Inflammatory macrophage treated with lipopolysaccharide for 1 hour (primary cell): ENCODE measurements at regions not wholly inside any gene's neighbourhood (a gene's known extent, or its start where the extent isn't known, plus 50 kb on each side); places are given as distances from the start of the nearest gene placed in this dataset.
"Not testable (repeated sequence)": the region's sequence is repeated elsewhere in the genome, so short reads cannot be mapped to it uniquely, and the experiment has no call there.

Source experiments
- DNase-seq, 2 donors: peaks; one replicate each; pipeline ENCODE4 v3.0.0-alpha.2; 2020 to 2022

DNA sequence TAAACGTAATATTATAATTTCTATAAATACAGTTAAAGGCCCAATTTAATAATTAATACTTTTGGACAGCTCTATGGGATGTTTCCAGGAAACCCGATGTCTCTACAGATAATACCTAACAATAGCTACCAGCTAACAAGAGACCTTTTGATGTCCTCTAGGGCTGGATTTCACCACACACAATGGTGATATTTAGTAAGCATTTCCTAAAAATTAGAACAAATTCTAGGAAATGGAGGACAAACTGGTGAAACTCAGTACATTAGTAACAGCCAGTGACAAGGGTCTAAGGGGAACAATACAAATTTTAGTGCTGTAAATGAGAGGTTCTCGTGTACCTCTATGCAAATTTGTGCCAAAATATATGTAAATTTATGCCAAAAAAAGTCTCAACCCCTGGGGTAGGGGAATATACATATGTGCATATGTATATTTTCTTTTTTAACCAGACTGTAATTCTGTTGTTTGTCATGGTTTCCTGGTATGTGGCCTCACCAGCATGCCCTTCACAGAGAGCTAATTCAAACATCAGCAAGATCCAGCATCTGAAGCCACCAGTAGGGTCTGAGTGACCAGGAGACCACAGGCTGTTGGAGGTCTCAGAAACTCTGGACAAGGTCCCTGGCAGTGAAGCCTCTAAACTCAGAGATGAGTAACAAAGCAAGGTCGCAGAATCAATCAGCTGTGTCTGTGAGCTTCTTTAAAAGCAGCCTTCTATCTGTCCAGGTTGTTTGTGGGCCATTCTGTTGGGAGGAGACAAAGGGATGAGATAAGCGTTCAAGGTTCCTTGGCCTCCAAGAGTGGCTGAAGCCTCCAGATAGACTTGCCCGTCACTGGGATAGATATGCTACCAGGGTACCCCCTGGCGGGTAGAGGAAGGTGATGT, 235.1 kb upstream of the RREB1 start:
- peak in 1 of 2 donors; percentile 59 for DNase-seq

DNA sequence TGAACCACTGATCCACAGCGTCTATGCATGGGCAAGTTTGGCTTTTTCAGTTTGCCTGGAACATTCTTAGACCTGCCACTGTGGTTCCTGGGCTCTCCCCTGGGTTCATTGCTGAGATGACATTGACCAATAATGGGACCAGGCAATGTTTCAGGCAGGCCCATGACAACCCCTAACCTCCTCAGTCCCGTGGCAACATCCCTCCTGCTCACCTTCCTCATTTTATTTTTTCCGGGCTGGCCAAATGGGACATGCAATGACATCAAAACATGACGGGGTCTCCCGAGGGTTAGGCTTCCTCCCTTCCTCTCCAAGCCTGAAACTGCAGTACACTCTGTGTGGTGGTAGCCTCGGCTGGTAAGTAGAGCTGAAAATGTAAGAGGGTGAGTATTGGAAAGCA, 234.0 kb upstream of the RREB1 start:
- peak in 1 of 2 donors; percentile 57 for DNase-seq

DNA sequence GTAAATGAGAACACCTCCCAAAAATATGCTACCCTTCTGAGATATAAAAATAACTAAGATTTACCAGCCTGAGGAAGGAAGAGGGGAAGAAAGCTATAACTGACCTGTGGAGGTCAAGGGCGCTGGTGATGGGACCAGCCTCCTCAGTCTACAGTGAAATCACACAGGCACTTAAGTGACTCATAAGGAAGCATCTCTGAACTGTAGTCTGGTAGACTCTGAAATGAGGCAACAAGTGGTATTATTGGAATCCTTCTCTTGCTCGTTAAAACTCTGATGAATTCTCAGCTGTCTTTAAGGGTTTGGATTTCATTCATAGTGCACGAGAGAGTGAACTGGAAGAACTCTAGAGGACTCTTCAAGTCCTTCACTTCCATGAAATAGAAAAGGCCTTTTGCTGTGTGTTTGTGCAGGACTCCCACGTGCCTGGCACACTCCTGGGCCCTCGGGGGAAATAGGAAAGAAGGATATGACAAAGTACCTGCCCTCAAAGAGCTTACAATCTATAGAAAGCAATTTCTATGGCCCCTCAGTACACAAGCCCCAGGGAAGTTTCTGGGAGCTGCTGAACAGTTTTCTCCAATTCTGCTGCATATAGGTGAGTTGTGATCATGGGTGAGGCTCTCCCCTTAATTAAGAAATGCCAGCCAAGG, 231.8 kb upstream of the RREB1 start:
- peak; percentile 79 to 95 for DNase-seq

DNA sequence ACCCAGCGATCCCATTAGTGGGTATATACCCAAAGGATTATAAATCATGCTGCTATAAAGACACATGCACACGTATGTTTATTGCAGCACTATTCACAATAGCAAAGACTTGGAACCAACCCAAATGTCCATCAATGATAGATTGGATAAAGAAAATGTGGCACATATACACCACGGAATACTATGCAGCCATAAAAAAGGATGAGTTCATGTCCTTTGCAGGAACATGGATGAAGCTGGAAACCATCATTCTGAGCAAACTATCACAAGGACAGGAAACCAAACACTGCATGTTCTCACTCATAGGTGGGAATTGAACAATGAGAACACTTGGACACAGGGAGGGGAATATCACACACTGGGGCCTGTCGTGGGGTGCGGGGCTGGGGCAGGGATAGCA, 230.0 kb upstream of the RREB1 start:
- not testable (repeated sequence) for DNase-seq

DNA sequence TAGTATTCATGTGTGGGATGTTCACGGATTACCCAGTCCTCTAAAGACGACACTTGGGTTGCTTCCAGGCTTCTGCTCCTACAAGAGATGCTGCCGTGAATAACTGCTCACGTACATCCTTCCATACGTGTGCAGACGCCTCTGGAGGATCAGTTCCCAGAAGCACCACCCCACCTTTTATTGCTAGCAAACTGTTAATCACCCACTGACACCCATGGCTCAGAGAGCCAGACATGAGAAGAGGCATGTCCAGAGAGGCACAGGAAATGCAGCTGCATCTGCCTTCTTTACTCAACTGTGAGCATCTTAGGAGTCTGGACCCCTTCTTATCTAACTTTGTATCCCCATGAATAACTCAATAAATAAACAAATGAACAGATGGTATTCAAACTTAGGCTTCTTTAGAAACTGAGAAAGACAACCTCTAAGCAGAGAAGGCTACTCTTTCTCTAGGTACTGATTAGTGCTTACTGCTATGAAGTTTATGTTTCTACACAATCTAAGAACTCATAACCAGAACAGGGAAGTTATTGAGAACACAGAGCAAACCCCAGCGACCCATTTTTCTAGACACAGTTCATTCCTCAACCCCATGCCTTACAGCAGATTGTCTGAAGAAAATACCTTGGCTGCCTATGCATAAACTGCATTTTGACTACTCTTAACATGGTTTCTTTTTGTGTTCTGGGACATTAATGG, 228.7 kb upstream of the RREB1 start:
- no peak for DNase-seq

DNA sequence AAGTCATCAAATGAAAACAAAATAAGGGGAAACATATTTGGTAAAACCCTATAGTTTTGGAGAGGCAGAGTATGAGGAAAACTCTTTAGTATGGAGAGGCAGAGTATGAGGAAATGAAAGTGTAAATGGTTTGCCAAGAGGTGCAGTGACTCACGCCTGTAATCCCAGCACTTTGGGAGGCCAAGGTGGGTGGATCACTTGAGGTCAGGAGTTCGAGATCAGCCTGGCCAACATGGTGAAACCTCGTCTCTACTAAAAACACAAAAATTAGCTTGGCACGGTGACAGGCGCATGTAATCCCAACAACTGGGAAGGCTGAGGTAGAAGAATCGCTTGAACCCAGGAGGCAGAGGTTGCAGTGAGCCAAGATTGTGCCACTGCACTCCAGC, 228.2 kb upstream of the RREB1 start:
- DNase-seq: peak; percentile 62 to 80

DNA sequence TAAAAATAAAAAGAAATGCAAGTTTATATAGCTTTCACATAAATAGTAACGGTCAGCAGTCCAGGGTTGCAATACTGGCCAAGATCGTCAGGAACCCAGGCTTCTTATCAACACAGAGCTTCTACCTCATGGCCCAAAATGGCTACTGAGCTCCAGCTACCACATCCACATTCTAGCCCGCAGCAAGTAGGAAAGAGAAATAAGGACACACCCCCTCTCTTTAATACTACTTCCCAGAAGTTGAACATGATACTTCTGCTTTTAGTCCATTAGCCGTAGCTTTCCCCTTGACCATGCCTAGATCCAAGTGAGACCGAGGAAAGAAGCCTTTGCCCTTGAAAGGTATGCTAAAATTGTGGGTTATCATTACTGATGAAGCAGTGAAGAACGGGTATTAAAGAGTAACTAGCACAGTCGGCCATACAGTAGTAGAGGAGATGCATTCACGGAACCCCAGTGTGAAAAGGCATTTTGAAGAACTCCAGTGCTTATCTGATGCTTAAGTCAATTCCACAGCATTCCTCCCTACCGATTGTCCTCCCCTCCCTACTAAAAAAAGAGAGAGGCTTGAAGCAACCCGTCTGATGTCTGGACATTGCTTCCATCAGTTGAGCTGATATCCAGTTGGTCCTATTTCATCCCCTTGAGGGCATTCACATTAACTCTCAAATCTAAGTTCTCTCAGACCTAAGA, 226.9 kb upstream of the RREB1 start:
- peak; percentile 48 to 60 for DNase-seq

DNA sequence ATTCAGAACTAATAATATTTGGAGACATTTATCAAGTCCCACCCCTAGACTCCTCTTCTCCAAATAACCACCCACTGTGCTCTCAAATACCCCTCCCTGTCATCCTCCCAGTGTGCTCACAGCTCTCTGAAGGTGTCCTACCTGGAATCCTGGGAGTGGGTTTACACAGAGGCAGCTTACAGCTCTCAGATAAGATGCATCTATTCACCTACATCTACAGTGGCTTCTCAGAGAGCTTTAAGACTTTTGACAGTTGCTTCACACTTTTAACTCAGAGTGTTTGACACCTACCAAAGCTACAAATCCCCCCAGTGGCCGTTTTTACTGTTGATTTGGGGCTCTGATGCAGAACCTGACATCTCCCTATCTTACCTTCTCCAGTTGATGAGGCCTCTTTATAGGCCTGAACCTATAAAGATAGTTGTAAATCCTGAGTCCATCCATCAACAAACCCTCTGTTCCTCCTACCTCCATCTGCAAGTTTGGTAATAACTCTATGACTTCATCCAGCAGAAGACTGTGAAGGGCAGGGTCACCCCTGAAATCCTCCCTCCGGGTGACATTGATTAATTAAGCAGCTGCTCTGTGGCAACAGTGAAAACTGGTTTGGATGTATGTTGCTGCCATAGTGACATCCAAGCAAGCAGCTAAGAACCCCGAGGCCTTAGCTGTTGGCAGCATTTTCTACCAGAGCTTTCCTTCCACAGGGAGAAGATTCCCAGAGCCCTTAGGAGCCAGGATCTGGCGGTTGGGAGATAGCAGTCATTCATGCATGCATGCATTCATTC, 226.1 kb upstream of the RREB1 start:
- peak; percentile 42 to 69 for DNase-seq

DNA sequence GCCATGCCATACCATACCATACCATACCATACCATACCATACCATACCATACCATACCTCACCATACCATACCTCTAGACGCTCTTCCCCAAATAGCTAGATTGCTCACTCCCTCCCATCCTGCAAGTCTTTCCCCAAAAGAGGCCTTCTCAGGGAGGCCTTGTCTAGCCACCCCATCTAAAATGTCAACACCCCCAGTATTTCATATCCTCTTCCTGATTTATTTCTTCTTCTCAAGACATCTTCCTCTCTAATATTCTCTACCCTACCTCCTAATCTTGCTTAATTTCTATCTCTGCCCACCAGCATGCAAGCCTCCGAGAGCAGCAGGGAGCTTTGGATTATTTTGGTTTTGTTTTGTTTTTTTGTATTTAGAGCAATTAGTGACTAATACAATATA, 225.2 kb upstream of the RREB1 start:
- no peak for DNase-seq

DNA sequence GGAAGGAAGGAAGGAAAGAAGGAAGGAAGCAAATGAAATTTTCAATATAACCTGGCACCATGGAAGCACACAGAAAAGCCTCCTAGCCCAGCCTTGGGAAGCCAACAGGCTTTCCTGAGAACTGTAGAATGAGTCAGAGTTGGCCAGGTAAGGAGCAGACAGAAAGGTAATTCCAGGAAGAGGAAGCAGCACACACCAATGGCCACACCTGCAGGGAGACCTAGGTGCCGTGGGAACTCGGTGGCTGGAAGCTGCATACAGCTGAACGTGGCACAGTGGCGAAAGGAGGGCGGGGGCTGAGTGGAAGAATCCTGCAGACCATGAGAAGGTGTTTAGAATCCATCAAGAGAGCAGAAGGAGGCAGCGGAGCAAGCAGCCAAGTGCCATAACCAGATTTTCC, 224.8 kb upstream of the RREB1 start:
- no peak for DNase-seq

DNA sequence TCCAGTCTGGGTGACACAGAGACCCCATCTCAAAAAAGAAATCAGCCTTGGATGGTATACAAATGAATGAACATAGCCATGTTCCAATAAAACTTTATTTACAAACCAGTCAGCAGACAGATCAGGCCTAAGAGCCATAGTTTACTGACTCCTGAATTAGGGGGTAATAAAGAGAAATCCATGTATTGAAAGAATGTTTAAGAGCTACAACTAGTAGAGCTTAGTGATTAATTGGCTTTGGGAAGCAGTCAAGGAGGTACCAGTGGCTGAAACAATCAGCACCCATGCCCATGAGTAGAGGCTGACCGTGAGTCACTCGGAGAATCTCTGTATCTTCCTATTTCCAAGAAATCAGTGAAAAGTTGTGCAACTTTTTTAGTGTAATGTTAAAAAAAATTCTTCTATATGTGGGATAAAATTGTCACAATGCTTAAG, 223.6 kb upstream of the RREB1 start:
- peak; percentile 92 to 94 for DNase-seq

DNA sequence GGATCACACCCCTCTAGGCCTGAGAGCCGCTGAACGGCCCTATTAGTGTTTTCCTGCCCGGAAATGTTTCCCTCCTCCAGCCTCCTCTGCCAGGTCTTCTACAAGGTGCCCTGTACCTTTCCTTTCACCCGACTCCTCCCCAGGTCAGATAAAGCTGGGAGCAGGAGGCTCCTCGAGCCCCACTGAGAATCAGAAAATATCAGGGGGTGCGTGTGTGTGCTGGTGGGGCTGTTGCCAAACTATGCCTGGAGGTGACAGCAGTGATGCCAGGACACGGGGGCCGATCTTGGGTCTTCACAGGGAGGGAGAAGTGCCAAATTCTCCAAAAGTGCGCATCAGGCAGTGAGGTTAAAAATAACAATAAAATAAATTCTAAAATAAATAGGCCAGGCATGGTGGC, 222.8 kb upstream of the RREB1 start:
- DNase-seq: no peak

DNA sequence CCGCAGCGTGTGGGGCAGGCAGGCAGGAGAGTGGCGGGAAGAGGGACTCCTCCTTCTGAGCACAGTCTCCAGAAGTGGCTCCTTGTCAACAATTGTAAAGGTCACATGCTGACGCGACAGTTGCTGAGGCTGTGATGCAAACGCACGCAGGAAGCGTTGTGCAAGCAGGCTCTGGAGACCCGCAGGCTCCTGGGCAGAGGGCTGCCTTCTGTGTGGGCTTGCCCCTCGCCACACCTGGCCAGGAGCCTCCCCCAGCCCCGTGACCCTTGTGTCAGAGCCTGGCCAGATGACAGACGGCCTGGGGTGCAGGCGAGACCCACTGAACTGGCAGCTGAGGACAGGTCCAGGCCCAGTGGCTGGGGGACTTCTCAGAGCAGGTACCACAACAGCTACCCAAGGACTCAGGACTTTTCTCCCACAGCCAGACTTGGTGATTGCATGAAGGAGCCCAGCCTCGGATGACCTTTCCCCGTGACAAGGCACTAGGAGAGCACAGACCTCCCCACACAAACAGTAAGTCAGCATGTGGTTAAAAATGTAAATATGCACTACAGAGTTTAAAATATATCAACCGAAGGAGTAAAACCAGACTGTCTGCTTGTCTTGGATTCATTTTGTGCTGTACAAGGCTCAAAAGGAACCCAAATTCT, 222.1 kb upstream of the RREB1 start:
- peak; percentile 73 to 78 for DNase-seq

DNA sequence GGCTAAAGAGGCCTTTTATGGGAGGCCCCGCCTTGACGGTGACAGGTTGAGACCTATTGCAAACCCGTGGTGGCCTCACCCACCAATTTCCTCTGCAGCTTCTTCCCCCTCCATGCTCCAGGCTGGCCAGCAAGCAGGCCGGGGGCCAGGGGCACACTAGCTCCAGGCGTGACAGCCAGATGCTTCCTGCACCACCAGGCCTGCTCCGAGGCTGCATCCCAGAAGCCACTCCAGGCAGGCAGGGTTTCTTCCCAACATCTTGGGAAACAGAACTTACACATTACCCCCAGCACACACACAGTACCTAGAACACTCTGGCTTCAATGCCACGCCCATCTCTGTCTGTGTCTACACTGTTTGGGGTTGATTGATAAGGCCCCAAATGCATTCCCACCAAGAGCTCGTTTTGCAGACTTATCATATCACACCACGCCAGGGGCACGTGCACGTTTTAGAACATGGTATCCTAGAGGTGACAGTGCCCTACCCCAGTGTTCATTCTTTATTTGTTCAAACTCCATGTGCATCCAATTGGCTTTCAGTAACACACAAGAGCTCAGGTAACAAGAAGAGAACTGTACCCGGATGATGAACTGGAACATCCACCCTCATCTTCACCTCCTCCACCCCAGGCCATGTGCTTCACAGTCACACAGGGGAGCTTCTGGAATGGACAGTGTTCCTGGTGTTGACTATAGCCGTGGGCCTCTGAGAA, 221.4 kb upstream of the RREB1 start:
- peak; percentile 41 to 44 for DNase-seq

DNA sequence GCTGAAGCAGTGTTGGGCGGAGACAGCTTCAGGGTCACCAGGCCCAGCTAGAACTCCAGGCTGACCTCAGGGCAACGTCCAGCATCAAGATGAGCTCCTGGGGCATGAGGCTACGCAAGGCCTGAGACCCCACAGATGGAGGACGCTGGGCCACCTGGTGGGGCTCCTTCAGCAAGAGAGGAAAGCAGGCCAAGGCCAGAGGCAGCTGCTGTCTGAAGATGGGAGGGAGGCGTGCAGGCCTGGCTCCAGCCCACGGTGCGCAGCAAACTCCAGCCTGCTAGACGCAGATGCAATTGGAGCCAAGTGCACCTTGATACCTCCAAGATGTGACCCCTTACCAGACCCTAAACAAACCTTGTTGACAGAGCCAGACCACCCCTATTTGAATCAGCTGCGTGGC, 220.9 kb upstream of the RREB1 start:
- no peak for DNase-seq

DNA sequence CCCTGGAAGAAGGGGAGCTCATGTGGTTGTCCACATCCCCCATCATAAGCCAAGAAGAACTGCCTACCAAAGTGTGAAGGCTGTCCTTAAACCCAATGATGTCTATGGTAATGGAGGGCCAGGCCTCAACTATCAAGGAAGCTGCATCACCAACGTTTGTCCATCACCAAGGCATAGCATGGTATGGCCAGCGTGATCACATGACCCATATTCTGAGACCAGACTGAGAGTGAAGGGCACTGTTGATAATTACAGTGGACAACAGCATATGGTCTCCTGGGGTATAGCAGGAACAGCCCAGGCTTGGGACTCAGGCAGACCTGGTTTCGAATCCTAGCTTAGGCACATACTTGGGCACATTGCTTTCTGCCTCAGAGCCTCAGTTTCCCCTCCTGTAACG, 218.2 kb upstream of the RREB1 start:
- DNase-seq: no peak

DNA sequence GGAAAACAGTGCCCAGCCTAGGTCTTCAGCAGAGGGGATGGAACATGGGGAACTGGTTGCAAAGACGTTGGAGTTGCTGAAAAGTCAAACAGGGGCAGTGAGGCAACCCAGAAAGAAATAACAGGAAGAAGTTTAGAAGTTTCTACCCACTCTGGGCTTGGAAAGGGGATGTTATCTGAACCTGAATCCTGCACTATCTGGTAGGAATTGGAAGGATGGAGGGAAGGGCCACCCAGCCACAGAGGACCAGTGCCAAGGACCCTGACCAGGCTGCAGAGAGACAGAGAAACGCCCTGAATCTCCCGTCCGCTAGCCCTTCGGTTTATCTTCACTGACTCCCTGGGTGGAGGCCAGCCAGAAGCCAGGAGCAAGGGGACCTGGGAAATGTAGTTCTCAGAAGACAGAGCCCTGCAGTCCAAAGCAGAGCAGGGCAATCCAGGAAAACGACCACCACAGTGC, 217.3 kb upstream of the RREB1 start:
- peak; percentile 68 to 69 for DNase-seq

DNA sequence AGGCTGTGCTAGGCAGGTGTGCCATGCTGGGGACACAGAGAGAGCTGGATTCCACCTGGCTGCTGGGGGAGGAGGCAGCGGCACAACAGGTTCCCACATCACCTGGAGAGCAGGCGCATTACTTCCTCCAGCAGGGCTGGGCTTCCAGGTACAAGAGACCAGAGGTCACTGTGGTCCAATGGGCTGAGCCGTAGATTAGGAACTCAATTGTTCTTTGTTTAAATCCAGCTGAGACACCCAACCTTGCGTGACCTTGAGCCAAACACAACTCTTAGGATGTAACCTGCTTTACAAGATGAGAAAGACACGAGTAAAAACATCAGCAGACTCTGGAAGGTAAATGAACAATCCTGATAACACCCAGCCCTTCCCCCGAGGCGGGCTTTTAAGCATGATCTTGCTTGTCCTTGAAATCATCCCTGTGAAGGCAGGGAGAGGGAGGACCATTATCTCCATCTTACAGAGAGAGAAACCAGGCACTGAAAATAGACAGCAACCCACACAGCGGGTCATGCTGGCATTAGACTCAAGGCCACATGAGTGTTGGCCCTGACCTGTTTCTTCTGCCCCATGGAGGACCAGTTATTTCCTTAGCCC, 216.5 kb upstream of the RREB1 start:
- peak in 1 of 2 donors; percentile 55 for DNase-seq

DNA sequence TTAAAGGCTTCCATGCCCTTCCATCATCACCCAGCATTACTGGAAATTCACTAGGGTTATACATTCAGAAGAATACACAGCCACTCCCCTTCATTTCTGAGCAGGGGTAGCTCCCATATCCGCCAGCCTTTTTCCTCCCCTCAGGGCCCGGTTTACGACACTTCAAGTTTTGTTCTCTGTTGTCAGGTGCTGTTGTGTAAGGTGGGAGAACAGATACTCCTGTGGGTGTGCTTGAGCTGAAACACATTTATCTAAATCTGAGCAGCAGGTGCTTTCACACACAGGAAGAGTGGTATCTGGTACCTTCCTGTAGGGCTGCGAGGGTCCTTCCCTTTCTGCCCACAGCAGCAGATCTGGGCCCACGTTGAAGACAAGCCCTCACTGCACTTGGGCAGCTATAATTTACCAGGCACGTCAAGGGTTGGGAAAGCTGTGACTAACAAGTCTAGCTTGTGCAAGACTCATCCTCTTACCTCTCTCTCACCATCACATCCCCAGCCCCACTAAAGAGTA, 215.8 kb upstream of the RREB1 start:
- peak in 1 of 2 donors; percentile 52 for DNase-seq
